ENCODE measurements at regions not wholly inside any gene's neighbourhood (a gene's known extent, or its start where the extent isn't known, plus 50 kb on each side); places are given as distances from the start of the nearest gene placed in this dataset.

DNA sequence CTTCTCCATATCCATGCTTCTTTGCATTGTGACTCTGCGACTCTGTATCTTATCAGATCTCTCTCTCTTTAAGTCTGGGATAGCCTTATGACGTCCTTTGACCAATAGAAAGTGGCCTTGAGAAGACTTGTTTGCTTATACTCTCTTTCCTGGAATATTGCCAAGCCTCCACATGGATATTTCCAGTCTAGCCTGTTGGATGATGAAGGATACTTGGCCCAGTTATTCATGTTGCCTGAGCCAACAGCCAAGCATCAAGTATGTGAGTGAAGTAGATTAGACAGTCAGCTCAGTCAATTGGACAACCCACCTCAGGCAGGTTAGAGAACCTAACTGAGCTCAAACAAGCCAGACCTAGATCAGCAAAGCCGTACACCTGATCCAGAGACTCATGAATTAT is 864.2 kb upstream of the MGAT4C start:
- TF ChIP-seq POLR2A (IDR thresholded peaks at IDR 0.05), result no peak
- TF ChIP-seq POLR2AphosphoS5 (IDR thresholded peaks at IDR 0.05), result no peak
- TF ChIP-seq, protein P1, sequence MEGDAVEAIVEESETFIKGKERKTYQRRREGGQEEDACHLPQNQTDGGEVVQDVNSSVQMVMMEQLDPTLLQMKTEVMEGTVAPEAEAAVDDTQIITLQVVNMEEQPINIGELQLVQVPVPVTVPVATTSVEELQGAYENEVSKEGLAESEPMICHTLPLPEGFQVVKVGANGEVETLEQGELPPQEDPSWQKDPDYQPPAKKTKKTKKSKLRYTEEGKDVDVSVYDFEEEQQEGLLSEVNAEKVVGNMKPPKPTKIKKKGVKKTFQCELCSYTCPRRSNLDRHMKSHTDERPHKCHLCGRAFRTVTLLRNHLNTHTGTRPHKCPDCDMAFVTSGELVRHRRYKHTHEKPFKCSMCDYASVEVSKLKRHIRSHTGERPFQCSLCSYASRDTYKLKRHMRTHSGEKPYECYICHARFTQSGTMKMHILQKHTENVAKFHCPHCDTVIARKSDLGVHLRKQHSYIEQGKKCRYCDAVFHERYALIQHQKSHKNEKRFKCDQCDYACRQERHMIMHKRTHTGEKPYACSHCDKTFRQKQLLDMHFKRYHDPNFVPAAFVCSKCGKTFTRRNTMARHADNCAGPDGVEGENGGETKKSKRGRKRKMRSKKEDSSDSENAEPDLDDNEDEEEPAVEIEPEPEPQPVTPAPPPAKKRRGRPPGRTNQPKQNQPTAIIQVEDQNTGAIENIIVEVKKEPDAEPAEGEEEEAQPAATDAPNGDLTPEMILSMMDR (IDR thresholded peaks at IDR 0.05), result no peak

All from prostate gland (tissue), 2 donors.